IMR-90 (cell line): ENCODE measurements at regions not wholly inside any gene's neighbourhood (a gene's known extent, or its start where the extent isn't known, plus 50 kb on each side); places are given as distances from the start of the nearest gene placed in this dataset.

Experiments used
- ATAC-seq: fragments of 200-7000 bp; cut with Tn5 transposase; 2 replicates; pipeline ENCODE4 v1.9.1; 2020; ENCODE audit warnings: low read depth, mild to moderate bottlenecking, moderate library complexity
- BruUV-seq: library from RNA; stranded (reverse); fragments of 400-500 nt; replicated peaks from 2 replicates; lab custom pipeline; 2021; lab: Mats Ljungman, UMichigan
- CTCF ChIA-PET: fragments of 300-600 bp; formaldehyde crosslinking; extraction: SDS; loops from one replicate; lab custom pipeline; 2021; ENCODE audit warnings: antibody characterized with exemption; lab: Yijun Ruan, JAX
- POLR2A ChIA-PET: fragments of 300-600 bp; sonication (Branson Sonifier 250); formaldehyde crosslinking; loops from one replicate; lab custom pipeline; 2022; ENCODE audit warnings: antibody characterized with exemption; ENCODE audit not compliant: unreplicated experiment; lab: Charles Lee
- DNase-seq: peaks from one replicate; pipeline ENCODE4 v3.0.0; 2013
- H2AFZ ChIP-seq: replicated peaks from 2 replicates; pipeline ENCODE3; 2013; ENCODE audit warnings: low read length, mild to moderate bottlenecking; ENCODE audit not compliant: poor library complexity
- H2AK5ac ChIP-seq: 2 replicates; pipeline ENCODE4 v1.6.1; 2013; ENCODE audit warnings: low read depth, low read length, inconsistent platforms
- H2AK9ac ChIP-seq: replicated peaks from 2 replicates; pipeline ENCODE3; 2013; ENCODE audit warnings: mild to moderate bottlenecking, low read depth, low read length, moderate library complexity; ENCODE audit not compliant: poor library complexity
- H2BK120ac ChIP-seq: 2 replicates; pipeline ENCODE4 v1.6.1; 2013; ENCODE audit warnings: low read depth, low read length, inconsistent platforms
- H2BK15ac ChIP-seq: 3 replicates; pipeline ENCODE4 v1.6.1; 2013; ENCODE audit warnings: low read depth, low read length, inconsistent platforms
- H2BK20ac ChIP-seq: 2 replicates; pipeline ENCODE4 v1.6.1; 2013; ENCODE audit warnings: low read depth, mild to moderate bottlenecking, inconsistent platforms, low read length, moderate library complexity
- H2BK5ac ChIP-seq: 2 replicates; pipeline ENCODE4 v1.6.1; 2013; ENCODE audit warnings: mild to moderate bottlenecking, low read depth, low read length, inconsistent platforms; ENCODE audit not compliant: poor library complexity, severe bottlenecking
- H3K14ac ChIP-seq: replicated peaks from 2 replicates; pipeline ENCODE4 v1.6.1; 2013; ENCODE audit warnings: low read depth, low read length, inconsistent platforms
- H3K18ac ChIP-seq: 2 replicates; pipeline ENCODE4 v1.6.1; 2013; ENCODE audit warnings: low read depth, low read length, control low read depth
- H3K23ac ChIP-seq: 2 replicates; pipeline ENCODE4 v1.6.1; 2013; ENCODE audit warnings: low read depth, low read length, inconsistent platforms
- H3K27ac ChIP-seq: 2 replicates; pipeline ENCODE4 v1.5.1; 2013; ENCODE audit warnings: mild to moderate bottlenecking, control low read depth, low read length; ENCODE audit not compliant: insufficient read depth
- H3K27me3 ChIP-seq: 2 replicates; pipeline ENCODE4 v1.6.1; 2013; ENCODE audit warnings: low read length; ENCODE audit not compliant: control insufficient read depth, insufficient read depth
- H3K36me3 ChIP-seq: 2 replicates; pipeline ENCODE4 v1.6.1; 2013; ENCODE audit warnings: low read length, mixed read lengths; ENCODE audit not compliant: control insufficient read depth, insufficient read depth
- H3K4ac ChIP-seq: 2 replicates; pipeline ENCODE4 v1.6.1; 2013; ENCODE audit warnings: low read depth, low read length, inconsistent platforms
- H3K4me1 ChIP-seq: 2 replicates; pipeline ENCODE4 v1.6.1; 2013; ENCODE audit warnings: low read length, mixed read lengths; ENCODE audit not compliant: control insufficient read depth, insufficient read depth
- H3K4me2 ChIP-seq: 2 replicates; pipeline ENCODE4 v1.6.1; 2013; ENCODE audit warnings: low read depth, mild to moderate bottlenecking, control low read depth, low read length, moderate library complexity
- H3K4me3 ChIP-seq: 2 replicates; pipeline ENCODE4 v1.5.1; 2013; ENCODE audit warnings: low read depth, mild to moderate bottlenecking, control low read depth, low read length, moderate library complexity; ENCODE audit not compliant: insufficient read depth
- H3K56ac ChIP-seq: 2 replicates; pipeline ENCODE4 v1.6.1; 2013; ENCODE audit warnings: low read length, inconsistent platforms; ENCODE audit not compliant: insufficient read depth; ENCODE audit errors: extremely low read depth
- H3K79me1 ChIP-seq, 2 experiments: 2 replicates each; pipeline ENCODE4 v1.6.1; 2013; ENCODE audit warnings: low read length in 2 of 2, inconsistent platforms in 1 of 2, low read depth in 1 of 2
- H3K9ac ChIP-seq: 2 replicates; pipeline ENCODE4 v1.6.1; 2013; ENCODE audit warnings: low read depth, low read length, control low read depth
- H3K9me1 ChIP-seq: 2 replicates; pipeline ENCODE4 v1.6.1; 2013; ENCODE audit warnings: low read length, inconsistent platforms; ENCODE audit not compliant: insufficient read depth
- H3K9me3 ChIP-seq: 2 replicates; pipeline ENCODE4 v1.6.1; 2013; ENCODE audit warnings: low read length; ENCODE audit not compliant: control insufficient read depth, insufficient read depth
- H4K20me1 ChIP-seq: 2 replicates; pipeline ENCODE4 v1.6.1; 2013; ENCODE audit warnings: low read length, inconsistent platforms; ENCODE audit not compliant: insufficient read depth
- H4K5ac ChIP-seq: 2 replicates; pipeline ENCODE4 v1.6.1; 2013; ENCODE audit warnings: mild to moderate bottlenecking, low read depth, low read length, control low read depth
- H4K8ac ChIP-seq, 2 experiments: 2 replicates each; pipeline ENCODE4 v1.6.1; 2013; ENCODE audit warnings: low read depth in 2 of 2, low read length in 2 of 2, control low read depth in 1 of 2, inconsistent platforms in 1 of 2
- H4K91ac ChIP-seq: 2 replicates; pipeline ENCODE4 v1.6.1; 2013; ENCODE audit warnings: low read depth, low read length, inconsistent platforms; ENCODE audit not compliant: insufficient read depth
- FOS ChIP-seq: fragments of 150-350 bp; IDR thresholded peaks from 2 replicates; pipeline ENCODE4 v1.6.1; 2016; ENCODE audit warnings: low read depth, low read length
- RAD21 ChIP-seq: IDR thresholded peaks from 2 replicates; pipeline ENCODE4 v1.6.1; 2012; ENCODE audit warnings: low read length, improper control_type of control experiment
- RFX5 ChIP-seq: IDR thresholded peaks from 2 replicates; pipeline ENCODE4 v1.8.0; 2012; ENCODE audit warnings: low read depth, mild to moderate bottlenecking, low read length, moderate library complexity
- WGBS, 2 experiments: methylation state at CpG; one replicate each; pipeline versions ENCODE4 v1.1.5 to v1.1.7; 2013; ENCODE audit warnings: missing lambda C conversion rate in 2 of 2; ENCODE audit not compliant: insufficient read length in 1 of 2; ENCODE audit errors: extremely low coverage in 2 of 2; 5-methylcytosine and 5-hydroxymethylcytosine counted together
- dilution Hi-C: fragments of 300-500 bp; cut with HindIII; formaldehyde crosslinking; loops from one replicate; pipeline ENCODE4 v1.14.3; 2018; ENCODE audit warnings: low sequenced_read_pairs; ENCODE audit not compliant: unreplicated experiment
- in situ Hi-C: fragments of 300-500 bp; cut with MboI; formaldehyde crosslinking; loops from 3 replicates; pipeline ENCODE4 v1.14.3; 2019; ENCODE audit warnings: low sequenced_read_pairs, inconsistent platforms, mixed read lengths
- intact Hi-C: fragments of 100-400 bp; cut with micrococcal nuclease; formaldehyde crosslinking; loops from 2 replicates; pipeline ENCODE4 v1.10.0; 2022
- TF ChIP-seq, protein P1 (sequence below): conservative IDR thresholded peaks from 2 replicates; pipeline ENCODE4 v1.5.1; 2012; ENCODE audit warnings: mild to moderate bottlenecking, low read depth, low read length, improper control_type of control experiment

DNA sequence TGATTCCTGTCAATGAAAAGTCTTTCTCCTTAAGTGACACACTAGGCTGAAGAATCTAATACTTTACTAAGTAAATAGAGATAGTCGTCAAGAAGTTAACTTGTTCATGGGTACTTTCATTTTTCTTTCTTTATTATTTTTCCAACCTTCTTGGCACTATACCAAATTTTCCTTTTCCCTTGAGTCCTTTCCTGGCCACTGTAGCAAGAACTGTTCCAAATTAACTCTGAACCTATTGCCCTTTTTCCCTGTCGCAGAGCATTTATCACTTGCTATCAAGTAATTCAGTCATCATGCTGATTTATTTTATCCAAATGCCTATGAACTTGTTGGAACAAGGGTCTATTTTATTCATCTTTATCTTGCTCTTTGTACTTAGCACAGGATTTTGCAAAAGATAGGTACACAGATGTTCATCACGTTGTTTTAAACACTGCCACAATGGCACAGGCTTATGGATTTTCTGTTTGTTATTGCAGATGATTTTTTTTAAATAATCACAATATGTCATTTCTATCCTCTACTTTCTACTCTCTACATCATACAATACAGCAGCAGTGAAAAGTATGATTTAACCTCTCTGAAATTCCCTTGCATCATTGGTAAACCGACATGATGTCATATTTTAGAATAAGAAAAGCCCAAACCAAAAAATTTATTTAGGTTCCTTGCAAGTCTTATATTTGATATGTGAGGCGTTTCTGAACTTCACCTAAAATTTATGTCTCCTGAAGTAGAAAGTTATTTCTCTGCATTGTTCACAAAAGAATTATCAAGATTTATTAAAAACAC lies 2352.3 kb downstream of the PCDH7 start:
- Histone ChIP-seq H2BK5ac (no peak overlapping the region), H3K36me3 (no peaks in the 10 kb centered on the region), H3K9ac (no peak overlapping the region), H3K4ac (no peak overlapping the region), H4K5ac (no peak overlapping the region), H2BK120ac (no peak overlapping the region), H3K23ac (no peak overlapping the region), H3K14ac (no peak overlapping the region), H4K8ac (no peak overlapping the region), H2AFZ (no peak overlapping the region), H3K18ac (no peak overlapping the region), H3K9me1 (no peaks in the 10 kb centered on the region), H3K79me1 (no peaks in the 10 kb centered on the region), H2AK5ac (no peak overlapping the region), H2BK15ac (no peak overlapping the region), H3K4me2 (no peak overlapping the region), H3K4me1 (no peaks in the 10 kb centered on the region), H3K4me3 (no peak overlapping the region), H3K9me3 (peaks cover 2% of the 10 kb centered on the region), H4K91ac (no peak overlapping the region), H3K56ac (no peak overlapping the region), H4K20me1 (no peaks in the 10 kb centered on the region), H2AK9ac (no peak overlapping the region), H3K27me3 (no peaks in the 10 kb centered on the region), H3K27ac (no peak overlapping the region), H2BK20ac (no peak overlapping the region)
- ChIA-PET CTCF (no interaction called here), POLR2A (no interaction called here)
- no peak for DNase-seq
- TF ChIP-seq, protein P1, sequence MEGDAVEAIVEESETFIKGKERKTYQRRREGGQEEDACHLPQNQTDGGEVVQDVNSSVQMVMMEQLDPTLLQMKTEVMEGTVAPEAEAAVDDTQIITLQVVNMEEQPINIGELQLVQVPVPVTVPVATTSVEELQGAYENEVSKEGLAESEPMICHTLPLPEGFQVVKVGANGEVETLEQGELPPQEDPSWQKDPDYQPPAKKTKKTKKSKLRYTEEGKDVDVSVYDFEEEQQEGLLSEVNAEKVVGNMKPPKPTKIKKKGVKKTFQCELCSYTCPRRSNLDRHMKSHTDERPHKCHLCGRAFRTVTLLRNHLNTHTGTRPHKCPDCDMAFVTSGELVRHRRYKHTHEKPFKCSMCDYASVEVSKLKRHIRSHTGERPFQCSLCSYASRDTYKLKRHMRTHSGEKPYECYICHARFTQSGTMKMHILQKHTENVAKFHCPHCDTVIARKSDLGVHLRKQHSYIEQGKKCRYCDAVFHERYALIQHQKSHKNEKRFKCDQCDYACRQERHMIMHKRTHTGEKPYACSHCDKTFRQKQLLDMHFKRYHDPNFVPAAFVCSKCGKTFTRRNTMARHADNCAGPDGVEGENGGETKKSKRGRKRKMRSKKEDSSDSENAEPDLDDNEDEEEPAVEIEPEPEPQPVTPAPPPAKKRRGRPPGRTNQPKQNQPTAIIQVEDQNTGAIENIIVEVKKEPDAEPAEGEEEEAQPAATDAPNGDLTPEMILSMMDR = no peak
- TF ChIP-seq FOS (no peak), RAD21 (no peak), RFX5 (no peak)
- ATAC-seq = no peak
- intact Hi-C loops = no loop called here
- BruUV-seq = no TSS peak
- dilution Hi-C loops = no loop called here
- WGBS, 2 experiments = no CpG with 5 or more reads among the region's 5 CpGs
- in situ Hi-C loops = no loop called here
